H1 (cell line): ENCODE measurements at regions not wholly inside any gene's neighbourhood (a gene's known extent, or its start where the extent isn't known, plus 50 kb on each side); places are given as distances from the start of the nearest gene placed in this dataset.

Source experiments
- CTCF ChIA-PET: fragments of 300-600 bp; sonication (Branson Sonifier 250); formaldehyde crosslinking; loops from one replicate; lab custom pipeline; 2021; ENCODE audit not compliant: partially characterized antibody; lab: Charles Lee
- POLR2A ChIA-PET: fragments of 300-600 bp; sonication (Branson Sonifier 250); formaldehyde crosslinking; loops from one replicate; lab custom pipeline; 2021; ENCODE audit warnings: inconsistent platforms; ENCODE audit not compliant: partially characterized antibody; lab: Charles Lee
- DNase-seq, 2 experiments: peaks; one replicate each; pipeline versions ENCODE4 v3.0.0 to v3.0.0-alpha.2; 2010 to 2022; ENCODE audit warnings: low spot score in 2 of 2, low read depth in 1 of 2, mixed read lengths in 1 of 2
- FAIRE-seq: peaks from 2 replicates; lab custom pipeline; 2011; peaks lifted over from hg19 to GRCh38; lab: Jason Lieb, UNC
- H2AFZ ChIP-seq: 2 replicates; pipeline ENCODE4 v1.8.1; 2012; ENCODE audit warnings: low read length, inconsistent platforms
- H2AK5ac ChIP-seq: 2 replicates; pipeline ENCODE4 v1.6.1; 2013; ENCODE audit warnings: low read depth, low read length
- H2BK120ac ChIP-seq: replicated peaks from 2 replicates; pipeline ENCODE3; 2013; ENCODE audit warnings: low read depth, low read length, inconsistent platforms
- H2BK12ac ChIP-seq: 2 replicates; pipeline ENCODE4 v1.6.1; 2013; ENCODE audit warnings: low read depth, low read length
- H2BK15ac ChIP-seq: 2 replicates; pipeline ENCODE4 v1.6.1; 2013; ENCODE audit warnings: low read length
- H2BK20ac ChIP-seq: 2 replicates; pipeline ENCODE4 v1.6.1; 2013; ENCODE audit warnings: low read length
- H2BK5ac ChIP-seq: 2 replicates; pipeline ENCODE4 v1.6.1; 2013; ENCODE audit warnings: low read depth, low read length
- H3K14ac ChIP-seq: 2 replicates; pipeline ENCODE4 v1.6.1; 2013; ENCODE audit warnings: inconsistent platforms; ENCODE audit not compliant: insufficient read length
- H3K18ac ChIP-seq: 2 replicates; pipeline ENCODE4 v1.6.1; 2013; ENCODE audit warnings: low read length; ENCODE audit errors: extremely low read depth
- H3K23ac ChIP-seq: 2 replicates; pipeline ENCODE4 v1.6.1; 2013; ENCODE audit warnings: inconsistent platforms; ENCODE audit not compliant: insufficient read length
- H3K23me2 ChIP-seq: 2 replicates; pipeline ENCODE4 v1.6.1; 2013; ENCODE audit warnings: low read depth, low read length
- H3K27ac ChIP-seq: 2 replicates; pipeline ENCODE4 v1.6.1; 2011; ENCODE audit warnings: low read depth, low read length, inconsistent platforms
- H3K27me3 ChIP-seq, 4 experiments: replicated peaks in 1 of 4; 1 replicate in 1 of 4; 2 replicates in 3 of 4; pipeline versions ENCODE4 v1.6.1 to v1.8.1; 2011 to 2013; ENCODE audit warnings: low read length in 3 of 4, mild to moderate bottlenecking in 3 of 4, inconsistent platforms in 2 of 4, mixed read lengths in 2 of 4, moderate library complexity in 1 of 4; ENCODE audit not compliant: control insufficient read depth in 3 of 4, insufficient read depth in 3 of 4; ENCODE audit errors: extremely low read depth in 1 of 4
- H3K36me3 ChIP-seq, 4 experiments: 2 replicates each; pipeline versions ENCODE4 v1.6.1 to v1.8.1; 2011 to 2013; ENCODE audit warnings: mild to moderate bottlenecking in 4 of 4, low read length in 3 of 4, moderate library complexity in 2 of 4, control low read depth in 1 of 4, inconsistent platforms in 1 of 4; ENCODE audit not compliant: insufficient read depth in 4 of 4, control insufficient read depth in 2 of 4
- H3K4ac ChIP-seq: replicated peaks from 2 replicates; pipeline ENCODE3; 2013; ENCODE audit warnings: low read length, low read depth, mixed read lengths, inconsistent platforms; ENCODE audit not compliant: insufficient read length
- H3K4me1 ChIP-seq, 4 experiments: replicated peaks in 1 of 4; 1 replicate in 1 of 4; 2 replicates in 3 of 4; pipeline versions ENCODE4 v1.6.1 to v1.8.1; 2011 to 2013; ENCODE audit warnings: low read length in 3 of 4, inconsistent platforms in 2 of 4, mixed read lengths in 1 of 4; ENCODE audit not compliant: insufficient read depth in 4 of 4, control insufficient read depth in 3 of 4
- H3K4me2 ChIP-seq, 2 experiments: 2 replicates each; pipeline versions ENCODE4 v1.6.1 to v1.8.1; 2011 to 2013; ENCODE audit warnings: low read depth in 2 of 2, low read length in 2 of 2, control low read depth in 1 of 2, inconsistent platforms in 1 of 2, mild to moderate bottlenecking in 1 of 2; ENCODE audit not compliant: insufficient read depth in 1 of 2
- H3K4me3 ChIP-seq, 4 experiments: fragments of 200-600, 300-600 bp in 1 of 4; sonication (generic), shearing (Covaris generic), sonication (Bioruptor Twin) in 1 of 4; 2 replicates each; pipeline versions ENCODE4 v1.5.1 to v1.8.1; 2011 to 2016; ENCODE audit warnings: low read length in 4 of 4, low read depth in 3 of 4, control low read depth in 2 of 4, inconsistent platforms in 2 of 4, mild to moderate bottlenecking in 2 of 4, mixed read lengths in 1 of 4, moderate library complexity in 1 of 4; ENCODE audit not compliant: insufficient read depth in 2 of 4; ENCODE audit errors: extremely low read depth in 1 of 4
- H3K56ac ChIP-seq: replicated peaks from 2 replicates; pipeline ENCODE3; 2013; ENCODE audit warnings: low read depth, mild to moderate bottlenecking, mixed read lengths, low read length, inconsistent platforms; ENCODE audit not compliant: insufficient read length
- H3K79me1 ChIP-seq: 2 replicates; pipeline ENCODE4 v1.6.1; 2013; ENCODE audit warnings: low read depth, low read length, control low read depth
- H3K79me2 ChIP-seq, 2 experiments: 2 replicates each; pipeline versions ENCODE4 v1.6.1 to v1.8.1; 2012 to 2013; ENCODE audit warnings: low read length in 2 of 2, mild to moderate bottlenecking in 2 of 2, inconsistent platforms in 1 of 2; ENCODE audit not compliant: insufficient read depth in 2 of 2, control insufficient read depth in 1 of 2
- H3K9ac ChIP-seq, 4 experiments: replicated peaks in 1 of 4; 1 replicate in 1 of 4; 2 replicates in 3 of 4; pipeline versions ENCODE4 v1.6.1 to v1.8.1; 2011 to 2013; ENCODE audit warnings: low read depth in 3 of 4, low read length in 3 of 4, control low read depth in 2 of 4, mild to moderate bottlenecking in 2 of 4, moderate library complexity in 2 of 4, inconsistent platforms in 1 of 4; ENCODE audit errors: extremely low read depth in 1 of 4
- H3K9me3 ChIP-seq, 2 experiments: 2 replicates each; pipeline versions ENCODE4 v1.6.1 to v1.8.1; 2012 to 2013; ENCODE audit warnings: mild to moderate bottlenecking in 2 of 2, moderate library complexity in 2 of 2, control low read depth in 1 of 2, inconsistent platforms in 1 of 2, low read depth in 1 of 2, low read length in 1 of 2, mixed read lengths in 1 of 2; ENCODE audit not compliant: insufficient read depth in 2 of 2
- H4K20me1 ChIP-seq, 2 experiments: replicated peaks in 1 of 2; 2 replicates each; pipeline versions ENCODE3 to v1.8.1; 2011 to 2013; ENCODE audit warnings: inconsistent platforms in 2 of 2, low read length in 2 of 2, mild to moderate bottlenecking in 1 of 2; ENCODE audit not compliant: insufficient read depth in 2 of 2, control insufficient read depth in 1 of 2
- H4K5ac ChIP-seq: 2 replicates; pipeline ENCODE4 v1.6.1; 2013; ENCODE audit warnings: low read length, low read depth, mixed read lengths, inconsistent platforms; ENCODE audit not compliant: insufficient read length
- H4K8ac ChIP-seq: 2 replicates; pipeline ENCODE4 v1.8.0; 2013; ENCODE audit warnings: mild to moderate bottlenecking, moderate library complexity, low read length, inconsistent platforms; ENCODE audit not compliant: insufficient read depth; ENCODE audit errors: extremely low read depth
- H4K91ac ChIP-seq: replicated peaks from 2 replicates; pipeline ENCODE3; 2013; ENCODE audit warnings: low read length, mixed read lengths, inconsistent platforms; ENCODE audit not compliant: insufficient read length
- ATF2 ChIP-seq: IDR thresholded peaks from 2 replicates; pipeline ENCODE4 v1.6.1; 2012; ENCODE audit warnings: low read length, inconsistent platforms
- CREB1 ChIP-seq: IDR thresholded peaks from 2 replicates; pipeline ENCODE4 v1.6.1; 2012; ENCODE audit warnings: inconsistent platforms
- RXRA ChIP-seq: IDR thresholded peaks from 2 replicates; pipeline ENCODE4 v1.6.1; 2011; ENCODE audit warnings: low read depth, mild to moderate bottlenecking, low read length, moderate library complexity; ENCODE audit not compliant: insufficient read depth
- WGBS, 2 experiments: shearing (Covaris generic) in 1 of 2; methylation state at CpG; one replicate each; pipeline versions ENCODE4 v1.1.6 to v1.1.7; 2013 to 2015; ENCODE audit warnings: low lambda C conversion rate in 2 of 2, mixed read lengths in 2 of 2, inconsistent platforms in 1 of 2, low coverage in 1 of 2, missing lambda C conversion rate in 1 of 2; ENCODE audit not compliant: insufficient replicate concordance in 2 of 2, insufficient coverage in 1 of 2, insufficient read length in 1 of 2; ENCODE audit errors: extremely low coverage in 1 of 2, missing lambda C conversion rate in 1 of 2; 5-methylcytosine and 5-hydroxymethylcytosine counted together

GRCh38 chr1:216851073-216851472, 127.8 kb upstream of the ESRRG start:
- no peaks in the 10 kb centered on the region for H3K9me3 ChIP-seq
- no peak for TF ChIP-seq RXRA
- TF ChIP-seq ATF2 = no peak
- TF ChIP-seq CREB1 = no peak
- no peaks in the 10 kb centered on the region for H3K27me3 ChIP-seq
- H3K36me3 ChIP-seq = no peaks in the 10 kb centered on the region; a peak in 1 of 8 replicates
- FAIRE-seq (no peak), DNase-seq (no peak)
- H3K4me1 ChIP-seq = peaks cover 0 to 4% (median 2%) of the 10 kb centered on the region in 4 experiments; a peak in 4 of 7 replicates
- no peak overlapping the region for H2BK20ac ChIP-seq
- H4K20me1 ChIP-seq = no peaks in the 10 kb centered on the region
- no peaks in the 10 kb centered on the region for H3K79me1 ChIP-seq
- no peak overlapping the region for H4K91ac ChIP-seq
- no peak overlapping the region for H2BK120ac ChIP-seq
- H4K8ac ChIP-seq = no peak overlapping the region
- H3K27ac ChIP-seq = no peak overlapping the region
- H2AK5ac ChIP-seq = no peak overlapping the region
- POLR2A ChIA-PET = no interaction called here
- H3K4me3 ChIP-seq = no peak overlapping the region
- no peak overlapping the region for H3K56ac ChIP-seq
- H3K9ac ChIP-seq = no peak overlapping the region
- H3K4ac ChIP-seq = no peak overlapping the region
- H3K23ac ChIP-seq = no peak overlapping the region
- no peak overlapping the region for H3K14ac ChIP-seq
- no peak overlapping the region for H4K5ac ChIP-seq
- H3K79me2 ChIP-seq = no peaks in the 10 kb centered on the region
- no peak overlapping the region for H2BK15ac ChIP-seq
- 98% methylated on average over 2 of the region's 2 CpGs; no CpG with 5 or more reads in 1 of the 2 experiments for whole genome bisulfite sequencing, 2 experiments
- no peak overlapping the region for H2BK5ac ChIP-seq
- H3K18ac ChIP-seq = no peak overlapping the region
- no peak overlapping the region for H3K4me2 ChIP-seq
- H2BK12ac ChIP-seq = no peak overlapping the region
- H2AFZ ChIP-seq = no peak overlapping the region
- H3K23me2 ChIP-seq = no peaks in the 10 kb centered on the region; the same call in 1 of the 2 replicates
- CTCF ChIA-PET = no interaction called here
